GM18870 (cell line): ENCODE measurements at regions not wholly inside any gene's neighbourhood (a gene's known extent, or its start where the extent isn't known, plus 50 kb on each side); places are given as distances from the start of the nearest gene placed in this dataset.
A peak's percentile ranks its signal among the peaks of the same experiment; 100 is the strongest.

Experiments
- ATAC-seq: cut with Tn5 transposase; IDR thresholded peaks from one replicate; pipeline ENCODE4 v1.9.1; 2021; ENCODE audit warnings: moderate library complexity; ENCODE audit not compliant: unreplicated experiment

- ATAC-seq = no peak
These were observed 1272.4 kb upstream of the ADGRL4 start for GRCh38 chr1:80278936-80279335.

- no peak for ATAC-seq
These were observed 1267.7 kb upstream of the ADGRL4 start for GRCh38 chr1:80274256-80274655.

GRCh38 chr1:80272495-80272894 lies 1266.0 kb upstream of the ADGRL4 start:
- no peak for ATAC-seq

- no peak for ATAC-seq
These were observed 1252.1 kb upstream of the ADGRL4 start for GRCh38 chr1:80258659-80259058.

- no peak for ATAC-seq
These were observed 1245.1 kb upstream of the ADGRL4 start for GRCh38 chr1:80251591-80251990.

- ATAC-seq = no peak
These were observed 1244.6 kb upstream of the ADGRL4 start for GRCh38 chr1:80251171-80251570.

GRCh38 chr1:80250573-80251168 lies 1244.1 kb upstream of the ADGRL4 start:
- ATAC-seq = no peak

GRCh38 chr1:80249699-80250098 lies 1243.2 kb upstream of the ADGRL4 start:
- no peak for ATAC-seq

GRCh38 chr1:80248886-80249285 lies 1242.4 kb upstream of the ADGRL4 start:
- no peak for ATAC-seq

- no peak for ATAC-seq
These were observed 1239.3 kb upstream of the ADGRL4 start for GRCh38 chr1:80245813-80246212.

GRCh38 chr1:80244372-80244771 lies 1237.8 kb upstream of the ADGRL4 start:
- no peak for ATAC-seq

GRCh38 chr1:80241566-80241965 lies 1235.0 kb upstream of the ADGRL4 start:
- ATAC-seq = no peak

GRCh38 chr1:80225510-80225909 lies 1219.0 kb upstream of the ADGRL4 start:
- no peak for ATAC-seq

- no peak for ATAC-seq
These were observed 1214.8 kb upstream of the ADGRL4 start for GRCh38 chr1:80221319-80221718.

- ATAC-seq = peak; percentile 68
These were observed 1211.6 kb upstream of the ADGRL4 start for GRCh38 chr1:80218112-80218511.

GRCh38 chr1:80217377-80217986 lies 1211.0 kb upstream of the ADGRL4 start:
- ATAC-seq = no peak

- ATAC-seq = peak; percentile 63
These were observed 1208.5 kb upstream of the ADGRL4 start for GRCh38 chr1:80214888-80215540.

- no peak for ATAC-seq
These were observed 1206.4 kb upstream of the ADGRL4 start for GRCh38 chr1:80212948-80213347.

GRCh38 chr1:80211691-80212380 lies 1205.3 kb upstream of the ADGRL4 start:
- ATAC-seq = no peak

- ATAC-seq = no peak
These were observed 1195.6 kb upstream of the ADGRL4 start for GRCh38 chr1:80202118-80202517.

GRCh38 chr1:80194221-80194620 lies 1187.7 kb upstream of the ADGRL4 start:
- ATAC-seq = no peak

GRCh38 chr1:80181418-80181817 lies 1174.9 kb upstream of the ADGRL4 start:
- no peak for ATAC-seq
